Mesenchymal stem cell (in vitro differentiated cells and primary cell): ENCODE measurements at regions not wholly inside any gene's neighbourhood (a gene's known extent, or its start where the extent isn't known, plus 50 kb on each side); places are given as distances from the start of the nearest gene placed in this dataset.

Experiments used
- DNase-seq: peaks from one replicate; pipeline ENCODE4 v3.0.0-alpha.2; 2013
- H2AFZ ChIP-seq: one replicate; pipeline ENCODE4 v1.6.1; 2013; ENCODE audit warnings: low read depth, mild to moderate bottlenecking, control low read depth, inconsistent platforms, low read length, moderate library complexity
- H2AK5ac ChIP-seq: 2 replicates; pipeline ENCODE4 v1.6.1; 2013; ENCODE audit warnings: low read length, moderate library complexity, mild to moderate bottlenecking, inconsistent platforms; ENCODE audit not compliant: severe bottlenecking
- H2BK120ac ChIP-seq: one replicate; pipeline ENCODE4 v1.6.1; 2013; ENCODE audit warnings: low read depth, mild to moderate bottlenecking, inconsistent platforms, low read length, moderate library complexity
- H2BK12ac ChIP-seq, 2 experiments: one replicate each; pipeline ENCODE4 v1.6.1; 2013; ENCODE audit warnings: inconsistent platforms in 2 of 2, low read length in 2 of 2, mild to moderate bottlenecking in 2 of 2, moderate library complexity in 2 of 2, control low read depth in 1 of 2
- H2BK15ac ChIP-seq: one replicate; pipeline ENCODE4 v1.6.1; 2013; ENCODE audit warnings: mild to moderate bottlenecking, low read depth, inconsistent platforms; ENCODE audit not compliant: poor library complexity, severe bottlenecking
- H2BK5ac ChIP-seq: 2 replicates; pipeline ENCODE4 v1.6.1; 2013; ENCODE audit warnings: low read depth, mild to moderate bottlenecking, low read length, control low read depth, inconsistent platforms; ENCODE audit not compliant: poor library complexity, severe bottlenecking
- H3K14ac ChIP-seq, 2 experiments: one replicate each; pipeline ENCODE4 v1.6.1; 2013; ENCODE audit warnings: inconsistent platforms in 2 of 2, low read length in 2 of 2, control low read depth in 1 of 2, mild to moderate bottlenecking in 1 of 2, moderate library complexity in 1 of 2
- H3K18ac ChIP-seq, 2 experiments: one replicate each; pipeline ENCODE4 v1.6.1; 2013; ENCODE audit warnings: inconsistent platforms in 2 of 2, low read length in 2 of 2, control low read depth in 1 of 2, low read depth in 1 of 2, mild to moderate bottlenecking in 1 of 2
- H3K23ac ChIP-seq, 2 experiments: one replicate each; pipeline ENCODE4 v1.6.1; 2013; ENCODE audit warnings: inconsistent platforms in 2 of 2, low read length in 2 of 2, mild to moderate bottlenecking in 2 of 2, moderate library complexity in 2 of 2, control low read depth in 1 of 2
- H3K27ac ChIP-seq: 2 replicates; pipeline ENCODE4 v1.5.1; 2013; ENCODE audit warnings: mild to moderate bottlenecking, moderate library complexity, low read length, control low read depth, inconsistent platforms; ENCODE audit not compliant: poor library complexity, severe bottlenecking
- H3K27me3 ChIP-seq, 2 experiments: 2 replicates each; pipeline versions ENCODE4 v1.6.1 to v1.7.0; 2013; ENCODE audit warnings: low read length in 2 of 2, mild to moderate bottlenecking in 2 of 2, moderate library complexity in 2 of 2, control low read depth in 1 of 2, inconsistent platforms in 1 of 2; ENCODE audit not compliant: control insufficient read depth in 1 of 2, insufficient read depth in 1 of 2
- H3K36me3 ChIP-seq, 2 experiments: 2 replicates each; pipeline versions ENCODE4 v1.6.1 to v1.7.0; 2013; ENCODE audit warnings: low read length in 2 of 2, control low read depth in 1 of 2, inconsistent platforms in 1 of 2, low read depth in 1 of 2, mild to moderate bottlenecking in 1 of 2; ENCODE audit not compliant: insufficient read depth in 2 of 2, control insufficient read depth in 1 of 2
- H3K4ac ChIP-seq, 2 experiments: one replicate each; pipeline ENCODE4 v1.6.1; 2013; ENCODE audit warnings: inconsistent platforms in 2 of 2, low read length in 2 of 2, mild to moderate bottlenecking in 2 of 2, moderate library complexity in 2 of 2, control low read depth in 1 of 2, low read depth in 1 of 2
- H3K4me1 ChIP-seq: 2 replicates; pipeline ENCODE4 v1.6.1; 2013; ENCODE audit warnings: low read depth, low read length, control low read depth; ENCODE audit not compliant: control insufficient read depth, insufficient read depth
- H3K4me2 ChIP-seq: 2 replicates; pipeline ENCODE4 v1.6.1; 2013; ENCODE audit warnings: low read length, mild to moderate bottlenecking, inconsistent platforms; ENCODE audit not compliant: poor library complexity, severe bottlenecking
- H3K4me3 ChIP-seq, 2 experiments: 2 replicates each; pipeline versions ENCODE4 v1.5.1 to v1.7.0; 2013; ENCODE audit warnings: low read length in 2 of 2, mild to moderate bottlenecking in 2 of 2, control low read depth in 1 of 2, low read depth in 1 of 2; ENCODE audit not compliant: insufficient read depth in 1 of 2
- H3K79me1 ChIP-seq: replicated peaks from 2 replicates; pipeline ENCODE4 v1.6.1; 2013; ENCODE audit warnings: mild to moderate bottlenecking, control low read depth, low read length, inconsistent platforms; ENCODE audit not compliant: poor library complexity, severe bottlenecking
- H3K9ac ChIP-seq: 2 replicates; pipeline ENCODE4 v1.7.0; 2013; ENCODE audit warnings: mild to moderate bottlenecking, low read length, moderate library complexity
- H3K9me3 ChIP-seq: 2 replicates; pipeline ENCODE4 v1.7.0; 2013; ENCODE audit warnings: mild to moderate bottlenecking, low read length; ENCODE audit not compliant: control insufficient read depth
- H4K8ac ChIP-seq: one replicate; pipeline ENCODE4 v1.6.1; 2013; ENCODE audit warnings: inconsistent platforms, mild to moderate bottlenecking, low read length, moderate library complexity
- H4K91ac ChIP-seq: one replicate; pipeline ENCODE4 v1.6.1; 2013; ENCODE audit warnings: mild to moderate bottlenecking, low read length, inconsistent platforms
- WGBS: methylation state at CpG from one replicate; pipeline ENCODE4 v1.1.7; 2013; ENCODE audit warnings: mixed read lengths; 5-methylcytosine and 5-hydroxymethylcytosine counted together

DNA sequence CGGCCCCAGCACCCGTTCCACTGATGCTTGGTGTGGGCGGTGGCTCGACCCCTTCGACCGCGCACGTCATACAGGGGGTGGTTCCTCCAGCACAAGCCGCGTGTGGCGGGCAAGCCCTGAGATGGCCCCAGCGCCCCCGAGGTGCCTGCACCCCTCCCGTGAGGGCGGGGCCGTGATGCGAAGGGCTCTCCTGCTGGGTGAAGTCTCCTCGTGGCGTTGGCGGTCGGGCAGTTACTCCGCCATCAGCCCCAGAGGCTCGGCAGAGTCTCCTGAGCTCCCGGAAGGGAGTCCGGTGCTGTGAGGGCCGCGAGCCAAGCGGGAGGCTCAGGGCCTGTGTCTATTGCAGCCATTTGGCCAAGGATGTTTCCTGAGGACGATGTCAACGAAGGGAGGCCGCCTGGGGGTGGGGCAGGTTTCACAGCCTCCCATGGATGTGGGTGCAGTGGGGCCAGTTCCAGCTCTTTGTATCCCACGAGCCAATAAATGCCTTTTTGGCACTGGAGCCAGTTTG, 78.1 kb upstream of the GALNT9 start:
- no peak overlapping the region for H3K4me2 ChIP-seq
- peaks cover 0 to 3% of the 10 kb centered on the region in 2 experiments for H3K36me3 ChIP-seq
- H2BK5ac ChIP-seq, result no peak overlapping the region
- no peak overlapping the region for H3K14ac ChIP-seq
- H2AFZ ChIP-seq, result no peak overlapping the region
- no peak overlapping the region for H4K91ac ChIP-seq
- WGBS, result 82% methylated on average over 31 of the region's 32 CpGs
- H3K27me3 ChIP-seq, result peaks cover 3 to 68% of the 10 kb centered on the region in 2 experiments
- no peak overlapping the region for H2BK15ac ChIP-seq
- H3K18ac ChIP-seq, result no peak overlapping the region
- H3K23ac ChIP-seq, result no peak overlapping the region
- peaks cover 4% of the 10 kb centered on the region for H3K4me1 ChIP-seq
- H3K79me1 ChIP-seq, result no peaks in the 10 kb centered on the region
- H2BK12ac ChIP-seq, result no peak overlapping the region
- no peak overlapping the region for H4K8ac ChIP-seq
- DNase-seq, result no peak
- H3K9me3 ChIP-seq, result no peaks in the 10 kb centered on the region
- no peak overlapping the region for H2BK120ac ChIP-seq
- H3K27ac ChIP-seq, result no peak overlapping the region
- H3K9ac ChIP-seq, result no peak overlapping the region
- no peak overlapping the region for H3K4ac ChIP-seq
- no peak overlapping the region for H2AK5ac ChIP-seq
- no peak overlapping the region for H3K4me3 ChIP-seq

DNA sequence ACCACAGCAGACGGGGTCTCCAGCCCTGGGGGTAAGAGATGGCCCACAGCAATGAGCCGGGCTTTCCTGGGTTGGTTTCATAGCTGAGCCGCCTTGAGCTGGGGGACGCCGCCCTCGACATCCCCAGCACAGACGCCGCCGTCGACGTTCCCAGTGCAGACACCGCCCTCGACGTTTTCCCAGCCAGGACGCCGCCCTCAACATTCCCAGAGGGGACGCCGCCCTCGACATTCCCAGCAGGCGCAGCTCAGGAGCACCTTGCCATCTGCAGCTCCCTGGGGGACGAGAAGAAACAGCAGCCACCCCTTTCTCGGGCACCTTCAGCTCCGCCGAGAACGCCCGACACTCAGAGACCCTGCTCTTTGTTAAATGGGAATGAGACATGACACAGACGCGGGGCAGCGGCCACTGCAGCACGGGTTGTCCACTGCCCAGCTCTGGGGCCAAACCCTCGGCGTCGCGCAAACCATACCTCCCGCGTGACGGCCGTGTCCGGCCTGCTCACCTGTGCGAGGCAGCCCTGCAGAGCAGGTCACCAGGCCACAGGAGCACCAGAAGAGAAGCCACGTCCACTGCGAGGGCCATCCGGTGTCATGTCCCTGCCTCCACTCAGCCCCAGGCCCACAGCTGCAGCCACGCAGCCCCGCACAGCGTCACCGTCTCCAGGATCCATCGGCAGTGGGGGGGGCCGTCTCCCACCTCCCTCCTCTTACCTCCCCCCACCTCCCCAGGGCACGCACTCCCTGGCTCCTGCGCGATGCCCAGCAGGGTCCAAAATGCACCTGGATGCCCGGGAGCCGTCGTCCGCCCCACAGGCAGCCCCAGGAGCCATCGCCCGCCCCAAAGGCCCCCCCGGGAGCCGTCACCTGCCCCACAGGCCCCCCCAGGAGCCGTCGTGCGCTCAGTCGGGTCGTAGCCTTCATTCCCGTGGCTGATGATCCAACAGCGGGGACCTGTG, 77.4 kb upstream of the GALNT9 start:
- Histone ChIP-seq H3K9ac (no peak overlapping the region), H2AFZ (no peak overlapping the region), H3K4me2 (no peak overlapping the region), H3K23ac (no peak overlapping the region), H2AK5ac (no peak overlapping the region), H3K4ac (no peak overlapping the region), H3K27me3 (peaks cover 3 to 68% of the 10 kb centered on the region in 2 experiments), H3K4me3 (no peak overlapping the region), H3K79me1 (no peaks in the 10 kb centered on the region), H3K4me1 (peaks cover 4% of the 10 kb centered on the region), H2BK12ac (no peak overlapping the region), H2BK15ac (no peak overlapping the region), H3K36me3 (peaks cover 0 to 3% of the 10 kb centered on the region in 2 experiments), H2BK120ac (no peak overlapping the region), H3K27ac (no peak overlapping the region), H2BK5ac (no peak overlapping the region), H3K14ac (no peak overlapping the region), H4K91ac (no peak overlapping the region), H3K18ac (no peak overlapping the region), H3K9me3 (no peaks in the 10 kb centered on the region), H4K8ac (no peak overlapping the region)
- no peak for DNase-seq
- WGBS, result 86% methylated on average over 61 of the region's 67 CpGs

DNA sequence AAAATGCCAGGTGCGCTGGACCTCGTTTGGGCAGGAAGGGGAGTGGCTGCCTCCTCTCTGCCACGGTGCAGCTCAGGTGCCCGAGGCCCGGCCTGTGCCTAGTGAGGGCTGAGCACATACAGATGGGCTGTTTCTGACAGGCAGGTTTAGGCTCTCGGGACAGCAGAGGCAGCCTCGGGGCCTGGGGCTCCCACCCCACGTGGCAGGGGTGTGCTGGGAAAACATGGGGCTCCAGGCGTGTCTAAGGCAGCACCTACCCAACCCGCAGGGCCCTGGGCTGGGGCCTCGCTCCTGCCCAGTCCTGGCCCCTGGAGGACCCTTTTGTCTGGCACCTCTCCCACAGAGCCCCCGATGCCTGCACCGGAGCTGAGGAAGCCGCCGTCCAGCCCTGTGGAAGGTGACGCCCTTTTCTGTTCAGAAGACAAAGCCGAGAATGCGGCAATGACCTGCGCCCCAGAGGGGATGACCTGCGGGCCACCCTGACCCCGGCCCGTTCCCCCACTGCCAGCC, 76.4 kb upstream of the GALNT9 start:
- DNase-seq, result no peak
- Histone ChIP-seq H3K18ac (no peak overlapping the region), H2BK5ac (no peak overlapping the region), H3K9me3 (no peaks in the 10 kb centered on the region), H4K8ac (no peak overlapping the region), H4K91ac (no peak overlapping the region), H3K27me3 (peaks cover 3 to 71% of the 10 kb centered on the region in 2 experiments), H3K4me1 (no peaks in the 10 kb centered on the region), H3K23ac (no peak overlapping the region), H2AFZ (no peak overlapping the region), H3K14ac (no peak overlapping the region), H2BK15ac (no peak overlapping the region), H3K9ac (no peak overlapping the region), H3K4me2 (no peak overlapping the region), H2BK12ac (no peak overlapping the region), H3K27ac (no peak overlapping the region), H3K36me3 (peaks cover 0 to 3% of the 10 kb centered on the region in 2 experiments), H2BK120ac (no peak overlapping the region), H3K4me3 (no peak overlapping the region), H3K4ac (no peak overlapping the region), H2AK5ac (no peak overlapping the region), H3K79me1 (no peaks in the 10 kb centered on the region)
- WGBS, result 78% methylated on average over 22 of the region's 22 CpGs
